Kidney capillary endothelial cell (primary cell): ENCODE measurements at regions not wholly inside any gene's neighbourhood (a gene's known extent, or its start where the extent isn't known, plus 50 kb on each side); places are given as distances from the start of the nearest gene placed in this dataset.

Experiments used
- DNase-seq: peaks from one replicate; pipeline ENCODE4 v3.0.0-alpha.2; 2018; ENCODE audit warnings: low spot score

DNA sequence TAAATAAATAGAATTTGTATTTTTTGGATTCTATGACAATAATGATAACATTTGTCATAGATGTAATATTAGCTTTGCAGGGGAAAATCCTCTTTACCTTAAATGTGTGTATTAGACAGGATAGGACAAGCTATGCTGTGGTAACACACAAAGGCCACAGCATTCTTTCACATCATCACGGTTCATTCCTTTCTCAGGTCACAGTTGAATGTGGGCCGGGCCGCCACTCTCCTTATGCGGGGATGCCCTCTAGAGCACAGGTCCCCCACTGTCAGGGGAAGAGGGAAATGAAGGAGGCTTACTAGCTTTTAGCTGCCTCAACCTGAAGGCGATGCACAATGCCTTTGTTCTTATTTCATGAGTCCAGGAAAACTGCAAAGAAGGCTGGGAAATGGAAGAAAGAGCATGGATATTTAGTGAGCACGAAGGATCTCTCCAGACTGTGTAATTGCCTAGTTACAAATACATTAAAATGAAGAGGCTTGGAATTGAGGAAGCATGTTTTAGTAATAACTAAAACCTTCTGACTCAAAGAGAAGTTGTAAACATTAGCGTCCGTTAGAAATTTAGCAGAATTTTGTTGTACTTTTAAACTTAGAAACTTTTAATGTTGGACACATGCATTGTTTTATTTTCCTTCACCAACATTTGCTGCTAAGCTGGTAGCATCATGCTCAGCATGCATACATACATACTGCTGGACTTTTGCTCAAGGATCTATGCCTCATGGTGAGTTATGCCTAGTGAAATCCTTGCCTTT, 248.9 kb upstream of the FOXQ1 start:
- DNase-seq, result no peak

DNA sequence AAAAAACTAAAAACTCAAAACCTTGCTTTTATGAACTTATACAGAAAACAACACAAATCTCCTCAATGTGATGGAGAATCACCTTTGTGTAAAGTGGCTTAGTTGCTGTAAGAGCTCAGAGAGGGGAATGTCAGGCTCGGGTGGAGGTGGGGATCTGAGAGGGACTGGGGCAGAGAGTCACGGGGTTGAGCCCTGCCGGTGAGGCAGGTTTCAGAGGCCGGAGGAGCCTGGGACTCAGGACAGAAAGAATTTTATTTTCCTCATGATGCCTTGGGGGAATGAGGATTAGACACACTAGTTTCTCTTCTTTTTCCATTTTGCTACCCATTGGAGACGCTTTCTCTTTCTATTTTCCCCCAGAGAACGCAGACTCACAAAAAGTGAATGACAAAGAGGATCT, 252.3 kb upstream of the FOXQ1 start:
- DNase-seq, result no peak

DNA sequence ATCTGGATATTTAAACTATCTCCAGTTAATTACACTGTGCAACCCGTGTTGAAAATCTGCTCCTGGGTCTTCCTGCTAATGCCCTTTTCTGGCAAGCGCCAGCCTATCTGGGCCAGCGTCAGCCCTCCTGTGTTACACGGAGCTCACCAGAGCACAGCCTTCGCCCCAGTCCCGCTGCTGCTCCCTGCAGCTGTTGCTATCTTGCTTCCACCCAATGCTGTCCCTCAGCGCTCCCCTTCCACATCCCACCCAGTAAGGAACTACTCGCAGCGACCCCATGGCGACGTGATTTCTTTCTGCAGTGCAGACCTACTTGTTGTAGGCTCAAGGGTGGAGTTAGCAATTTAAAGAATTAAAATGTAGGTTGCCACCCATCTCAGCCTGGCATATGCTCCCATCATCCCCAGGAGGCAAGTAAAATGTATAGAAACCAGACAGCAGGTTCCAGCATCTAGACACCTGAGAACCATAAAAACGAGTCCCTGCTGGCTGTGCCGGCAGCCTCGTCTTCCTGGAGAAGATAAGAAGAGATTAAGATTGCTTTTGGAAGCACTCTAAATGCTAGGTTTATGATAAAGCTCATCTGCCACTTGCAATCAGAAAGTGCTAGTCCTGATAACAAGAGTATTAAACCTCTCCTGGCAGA, 254.3 kb upstream of the FOXQ1 start:
- no peak for DNase-seq

DNA sequence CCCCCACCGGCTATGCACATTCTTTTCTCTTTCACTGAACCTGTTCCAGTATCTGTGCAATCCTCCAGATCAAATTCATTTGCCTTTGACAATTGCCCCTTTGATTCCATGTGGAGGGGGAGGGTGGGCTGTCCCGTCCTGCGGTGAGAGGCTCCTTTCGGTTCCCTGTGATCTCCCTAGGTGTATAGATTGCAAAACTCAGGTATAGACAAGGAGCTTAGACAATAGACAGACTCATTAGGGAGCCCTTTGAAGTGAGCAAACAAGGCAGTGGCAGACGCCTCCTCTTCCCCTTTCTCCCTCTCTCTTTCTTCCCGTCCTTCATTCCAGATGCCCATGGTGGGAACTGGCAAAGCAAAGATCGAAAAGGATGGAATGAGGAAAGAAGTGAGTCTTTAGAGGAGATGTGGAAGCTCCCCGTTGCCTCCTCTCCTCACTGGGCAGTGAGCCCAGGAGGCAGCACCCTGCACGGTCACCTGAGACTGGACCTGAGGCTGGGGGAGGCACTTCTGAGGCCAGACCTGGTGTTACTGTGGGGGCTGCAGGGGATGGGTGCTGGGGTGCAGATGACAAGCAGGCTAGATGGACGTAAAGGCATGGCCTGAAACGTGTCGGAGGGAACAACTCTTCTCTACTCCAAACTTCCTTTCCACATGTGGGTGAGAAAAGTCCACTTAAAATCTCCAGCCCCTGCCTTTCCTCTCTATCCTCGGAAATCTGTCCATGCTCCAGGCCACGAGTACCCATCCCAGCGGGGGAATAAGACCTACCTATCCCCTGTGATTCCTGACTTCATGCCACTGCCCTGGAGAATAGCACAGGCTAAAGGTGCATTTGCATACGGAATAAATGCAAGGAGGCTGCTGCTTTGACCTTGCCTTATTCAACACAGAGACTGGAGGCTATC, 256.6 kb upstream of the FOXQ1 start:
- DNase-seq, result no peak

DNA sequence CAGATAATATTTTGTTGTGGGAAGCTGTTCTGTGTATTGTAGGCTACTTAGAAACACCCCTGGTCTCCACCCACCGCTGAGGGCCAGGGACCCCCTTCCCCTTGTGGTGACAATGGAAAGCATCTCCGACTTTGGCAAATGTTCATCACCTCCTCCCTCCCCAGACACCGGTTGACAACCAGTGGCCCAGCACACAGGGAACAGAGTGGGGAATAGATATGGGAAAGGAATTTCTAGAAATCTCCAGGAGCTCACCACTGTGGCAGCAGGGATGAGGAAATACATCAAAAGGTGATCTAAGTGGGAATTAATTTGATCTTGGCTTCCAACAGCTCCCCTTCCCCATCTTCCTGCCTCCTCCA, 257.3 kb upstream of the FOXQ1 start:
- DNase-seq, result no peak

DNA sequence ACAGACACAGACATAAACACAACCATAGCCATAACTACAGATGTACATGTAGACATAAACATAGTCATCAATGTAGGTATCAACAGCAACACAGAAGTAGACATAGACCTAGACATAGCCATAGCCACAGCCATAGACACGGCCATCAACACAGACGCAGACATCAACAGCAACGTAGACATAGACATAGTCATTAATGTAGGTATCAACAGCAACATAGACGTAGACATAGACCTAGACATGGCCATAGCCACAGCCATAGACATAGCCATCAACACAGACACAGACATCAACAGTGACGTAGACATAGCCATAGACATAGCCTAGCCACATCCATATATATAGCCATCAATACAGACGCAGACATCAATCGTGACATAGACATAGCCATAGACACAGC, 258.3 kb upstream of the FOXQ1 start:
- no peak for DNase-seq

DNA sequence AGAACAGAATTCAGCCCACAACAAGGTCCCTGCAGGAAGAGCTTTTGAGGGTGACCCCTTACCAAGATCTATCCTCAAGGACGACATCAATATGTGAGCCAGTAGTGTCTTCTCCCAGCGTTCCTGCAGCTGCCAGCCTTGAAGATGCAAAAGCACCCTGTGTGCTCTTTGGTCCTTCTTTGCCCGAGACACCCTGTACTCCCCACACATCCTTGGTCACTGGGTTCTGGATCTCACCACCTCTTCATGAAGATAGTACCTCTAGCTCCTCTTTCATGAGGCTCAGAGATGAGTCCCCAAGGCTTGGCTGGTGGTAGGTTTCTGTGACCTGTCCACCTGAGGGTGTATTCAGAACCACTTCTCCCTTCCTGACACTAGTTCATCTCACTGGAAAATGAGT, 259.6 kb upstream of the FOXQ1 start:
- no peak for DNase-seq

DNA sequence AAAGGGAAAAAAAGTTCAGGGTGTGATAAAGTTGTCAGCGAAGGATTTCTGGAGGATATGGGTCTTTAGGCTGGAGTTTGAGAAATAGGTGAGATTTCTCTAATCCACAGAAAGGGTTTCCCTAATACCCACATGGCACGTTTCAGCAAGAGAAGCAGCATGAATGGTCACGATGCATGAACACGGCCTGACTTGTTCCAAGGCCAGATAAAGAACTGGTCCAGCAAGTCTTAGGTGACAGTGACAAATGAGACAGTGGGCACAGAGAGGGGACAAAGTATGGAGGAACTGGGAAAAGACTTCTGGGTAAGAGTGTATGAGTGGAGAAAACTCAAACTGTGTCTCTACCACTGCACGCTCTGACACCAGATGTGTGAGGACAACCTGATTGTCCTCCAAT, 262.0 kb upstream of the FOXQ1 start:
- DNase-seq, result no peak

DNA sequence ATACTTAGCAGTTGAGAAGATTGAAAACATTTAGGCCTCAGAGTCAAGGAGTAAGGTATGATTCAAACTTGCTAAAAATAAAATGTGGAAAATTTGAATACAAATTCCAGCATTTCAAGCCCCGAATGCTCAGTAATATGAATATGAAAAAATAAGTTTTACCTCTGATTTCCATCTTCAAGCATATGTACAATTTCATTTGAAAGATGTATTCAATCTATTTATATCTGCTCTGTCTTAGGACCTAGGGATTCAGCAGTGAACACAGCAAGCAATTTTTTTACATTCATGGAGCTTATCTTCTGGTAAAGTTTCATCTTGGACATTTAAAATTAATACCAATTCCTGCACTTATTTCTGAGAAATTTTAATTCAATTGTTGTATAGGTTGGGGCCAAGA, 262.7 kb upstream of the FOXQ1 start:
- DNase-seq, result no peak

DNA sequence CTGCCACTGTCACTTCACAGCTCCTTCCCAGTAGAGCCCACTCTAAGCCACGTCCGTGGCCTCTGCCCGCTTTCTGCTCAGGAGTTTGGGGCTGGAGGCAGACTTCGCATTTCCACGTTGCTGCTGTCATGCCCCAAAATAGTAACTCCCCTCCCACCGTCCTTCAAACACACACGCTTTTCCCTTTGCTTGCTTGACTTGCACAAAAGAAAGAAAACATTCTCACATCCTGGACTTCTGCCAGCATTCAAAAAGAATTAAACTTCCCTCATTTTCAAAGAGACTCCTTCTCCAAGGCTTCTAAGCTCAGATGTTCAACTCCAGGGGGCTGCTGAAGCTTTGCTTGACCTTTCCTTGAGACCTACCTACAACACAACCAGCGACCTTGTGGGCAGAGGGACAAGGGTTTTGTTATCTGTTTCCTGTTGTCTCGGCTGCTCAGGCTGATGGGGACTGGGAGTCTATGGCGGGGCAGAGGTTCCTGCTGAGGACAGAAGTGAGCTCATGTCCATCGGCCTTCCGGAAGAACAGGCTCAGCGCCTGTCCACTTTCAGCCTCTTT, 263.8 kb upstream of the FOXQ1 start:
- peak; percentile 17 for DNase-seq

DNA sequence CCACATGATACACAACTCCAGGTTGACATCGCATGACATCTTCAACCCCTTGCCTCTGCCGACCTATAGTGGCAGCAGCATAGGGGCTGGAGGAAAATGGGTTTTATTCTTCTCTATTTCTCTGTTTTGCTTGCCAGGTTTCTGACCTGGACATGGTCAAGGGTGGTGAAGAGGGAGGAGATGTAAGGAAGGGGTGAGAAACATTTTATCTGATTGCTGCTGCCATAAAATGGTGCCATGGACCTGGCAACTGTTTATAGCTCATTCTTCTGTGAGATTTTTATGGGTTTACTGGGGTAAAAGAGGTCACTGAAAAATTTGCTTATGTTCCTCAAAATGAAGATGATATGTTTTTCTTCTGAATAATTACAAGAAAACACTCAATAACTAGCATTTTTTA, 266.7 kb upstream of the FOXQ1 start:
- no peak for DNase-seq

DNA sequence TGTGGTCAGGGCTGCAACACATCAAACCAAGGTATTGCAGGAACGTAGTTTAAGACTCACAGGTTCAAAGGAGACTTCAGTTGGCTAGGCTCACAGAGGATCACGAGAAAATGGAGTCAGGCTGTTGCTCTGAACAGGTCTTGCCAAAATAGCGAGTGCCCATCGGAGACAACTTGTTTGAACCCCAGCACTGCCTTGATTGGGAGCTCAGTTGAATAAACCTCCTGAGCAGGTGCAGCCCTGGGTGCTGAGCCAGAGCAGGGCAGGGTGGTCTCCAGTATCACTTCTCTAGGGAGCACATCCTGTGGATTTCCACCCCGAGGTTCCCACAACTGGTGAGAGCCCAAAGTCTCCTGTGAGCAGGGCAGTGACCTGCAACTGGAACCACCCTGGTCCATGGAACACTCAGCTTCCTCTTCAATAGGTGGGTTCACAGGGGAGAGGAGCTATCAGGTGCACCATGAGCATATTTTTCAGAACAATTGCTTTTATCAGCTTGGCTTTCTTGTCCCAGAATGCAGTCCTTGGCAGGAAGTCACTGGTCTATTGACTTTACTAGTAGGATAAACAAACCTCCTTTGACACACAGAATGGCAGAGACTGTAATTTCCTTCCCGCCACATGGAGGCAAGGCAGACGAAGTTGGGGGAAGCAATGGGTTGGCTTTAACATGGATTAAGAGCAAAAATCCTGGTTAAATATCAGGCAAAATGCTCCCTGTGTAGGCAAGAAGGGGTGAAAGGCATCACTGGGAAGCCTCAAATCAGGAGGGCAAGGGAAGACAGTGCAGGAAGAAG, 267.7 kb upstream of the FOXQ1 start:
- DNase-seq, result no peak

DNA sequence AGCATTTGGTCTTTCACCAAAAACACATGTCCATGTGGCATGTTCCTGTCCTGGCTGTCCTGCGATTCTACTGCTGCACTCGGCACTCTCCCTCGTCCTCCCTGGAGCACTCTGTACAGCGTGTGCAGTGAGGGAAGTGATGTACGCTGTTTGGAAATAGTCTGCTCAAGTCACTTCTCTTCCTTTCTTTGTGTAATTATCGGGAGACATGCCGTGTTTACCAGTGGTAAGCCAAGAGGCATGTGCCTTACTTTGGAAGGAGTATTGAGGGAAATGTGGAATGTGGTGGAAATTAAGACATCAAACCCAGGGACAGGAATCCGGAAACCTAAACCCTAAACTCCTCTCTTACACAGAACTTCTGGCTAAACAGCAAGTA, 268.5 kb upstream of the FOXQ1 start:
- no peak for DNase-seq

DNA sequence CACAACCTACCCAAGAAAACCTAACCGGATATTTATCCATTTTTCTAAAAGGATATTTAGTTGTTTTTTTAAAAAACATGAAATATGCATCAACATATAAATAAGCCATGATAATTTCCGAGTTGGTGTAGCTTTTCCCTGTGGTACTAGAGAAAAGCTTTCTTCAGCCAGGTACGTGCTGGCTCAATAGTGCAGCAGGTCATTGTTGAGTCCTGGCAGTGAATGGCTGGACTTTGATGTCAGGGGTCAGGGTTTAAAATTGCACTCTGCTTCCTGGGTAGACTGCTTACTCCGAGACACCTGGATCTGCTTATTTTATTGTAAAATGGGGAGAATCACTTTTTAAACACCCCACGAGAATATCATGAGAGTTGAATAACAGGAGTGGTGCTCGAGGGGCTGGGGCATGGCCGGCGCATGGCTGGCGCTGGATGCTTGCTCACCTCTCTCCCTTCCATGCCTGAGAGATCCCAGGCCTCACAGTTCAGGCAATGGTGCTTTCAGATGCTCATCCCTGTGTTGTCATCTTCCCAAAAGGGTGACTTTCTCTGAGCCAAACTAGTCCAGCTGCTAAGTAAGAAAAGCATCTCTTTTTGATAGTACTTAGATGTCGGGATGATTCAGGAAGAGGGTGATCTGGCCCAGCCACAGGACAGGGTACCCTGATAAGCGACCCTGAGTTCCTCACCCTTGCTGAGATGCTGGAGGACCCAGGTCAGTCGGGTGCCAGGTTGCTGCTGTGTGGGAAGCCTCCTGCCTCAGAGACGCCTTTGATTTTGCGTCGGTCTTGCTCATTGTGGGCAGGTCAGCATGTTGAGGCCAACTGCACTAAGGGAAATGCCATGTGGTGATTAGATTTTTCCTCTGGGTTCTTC, 269.1 kb upstream of the FOXQ1 start:
- no peak for DNase-seq

DNA sequence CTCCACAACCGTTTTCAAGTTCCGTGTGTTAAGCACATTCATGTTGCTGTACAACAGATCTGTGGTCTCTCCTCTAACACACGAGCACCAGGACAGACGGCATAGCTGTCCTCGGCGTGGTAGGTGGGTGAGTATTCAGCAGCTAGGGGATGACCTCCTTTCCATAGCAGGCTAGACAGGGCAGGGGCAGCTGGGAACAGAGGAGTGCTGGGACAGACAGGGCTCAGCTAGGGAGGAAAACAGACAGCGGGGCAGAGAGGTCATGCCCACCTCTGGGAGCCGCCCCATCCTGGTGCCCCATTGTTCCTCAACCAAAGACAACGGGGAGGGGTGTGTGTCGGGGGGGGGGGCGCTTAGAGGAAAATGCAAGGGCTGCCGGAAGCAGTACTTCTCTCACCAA, 271.5 kb upstream of the FOXQ1 start:
- no peak for DNase-seq

DNA sequence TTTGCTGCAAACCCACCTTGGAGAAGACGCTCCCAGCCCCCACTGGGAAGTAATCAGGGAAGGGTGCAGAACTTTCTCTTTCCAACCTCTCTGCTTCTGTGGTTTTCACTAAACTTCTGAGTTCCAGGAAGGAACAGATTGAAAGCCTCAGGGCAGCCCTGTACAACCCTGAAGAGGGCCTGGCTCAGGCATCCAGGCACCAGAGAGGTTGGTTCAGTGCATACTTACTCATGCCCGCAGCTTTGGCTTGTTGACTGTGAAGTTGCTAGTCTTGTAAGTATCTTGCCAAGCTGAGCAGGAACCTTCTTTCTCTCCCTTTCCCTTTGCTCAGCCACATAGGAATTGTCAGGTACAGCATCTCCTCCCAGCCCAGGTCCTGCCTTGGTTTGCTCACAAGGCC, 272.2 kb upstream of the FOXQ1 start:
- no peak for DNase-seq

DNA sequence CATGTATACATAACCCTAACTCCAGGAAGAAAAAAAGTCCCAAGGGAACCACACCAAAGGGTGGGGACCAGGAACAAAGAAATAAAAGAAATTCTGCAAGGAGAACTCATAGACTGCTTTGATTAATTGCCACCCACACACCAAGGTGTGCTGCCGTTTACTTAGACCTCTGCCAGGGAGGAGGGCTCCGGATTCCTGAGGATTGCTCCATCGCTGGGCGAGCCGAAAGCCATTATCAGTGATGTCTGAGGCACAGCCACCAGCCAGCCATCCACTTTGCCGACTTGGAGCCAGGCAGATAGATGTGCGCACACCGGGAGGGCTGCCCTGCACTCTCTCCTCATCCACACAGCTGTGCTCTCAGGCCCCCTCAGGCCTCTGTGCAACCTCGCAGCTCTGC, 272.7 kb upstream of the FOXQ1 start:
- DNase-seq, result no peak

DNA sequence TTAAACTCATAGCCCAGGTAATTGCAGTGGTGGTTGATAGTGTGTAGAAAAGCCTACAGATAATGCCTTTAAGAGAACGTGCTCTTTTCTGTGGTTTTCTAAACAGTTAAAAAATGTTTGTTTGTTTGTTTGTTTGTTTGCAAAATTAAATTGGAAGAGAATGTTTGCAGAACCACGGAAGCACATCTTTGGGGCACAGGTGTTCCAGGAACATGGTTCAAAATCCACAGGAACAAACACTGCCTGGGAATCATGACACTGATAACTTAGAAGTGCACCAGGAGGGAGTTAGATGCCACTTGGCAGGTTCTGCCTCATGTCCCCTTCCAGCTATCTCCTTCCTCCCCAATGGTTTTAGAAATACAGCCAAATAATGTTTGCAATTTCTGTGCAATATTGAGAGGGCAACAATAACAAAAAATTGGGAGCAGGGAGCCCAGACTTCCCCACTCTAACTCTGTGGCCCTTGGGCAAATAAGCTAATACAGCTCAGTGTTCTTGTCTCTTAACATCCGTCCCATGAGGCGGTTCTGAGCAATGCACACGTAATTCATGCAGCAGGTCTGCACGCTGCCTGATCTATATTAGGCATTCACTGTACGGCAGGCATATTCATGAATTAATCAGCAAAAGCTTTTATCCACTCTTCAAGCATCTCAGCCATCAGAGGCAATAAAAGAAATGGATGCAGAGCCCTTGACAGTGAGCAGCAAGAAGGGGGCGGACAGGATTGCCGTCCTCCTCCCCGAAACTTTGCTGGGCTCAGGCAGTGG, 274.3 kb upstream of the FOXQ1 start:
- no peak for DNase-seq

DNA sequence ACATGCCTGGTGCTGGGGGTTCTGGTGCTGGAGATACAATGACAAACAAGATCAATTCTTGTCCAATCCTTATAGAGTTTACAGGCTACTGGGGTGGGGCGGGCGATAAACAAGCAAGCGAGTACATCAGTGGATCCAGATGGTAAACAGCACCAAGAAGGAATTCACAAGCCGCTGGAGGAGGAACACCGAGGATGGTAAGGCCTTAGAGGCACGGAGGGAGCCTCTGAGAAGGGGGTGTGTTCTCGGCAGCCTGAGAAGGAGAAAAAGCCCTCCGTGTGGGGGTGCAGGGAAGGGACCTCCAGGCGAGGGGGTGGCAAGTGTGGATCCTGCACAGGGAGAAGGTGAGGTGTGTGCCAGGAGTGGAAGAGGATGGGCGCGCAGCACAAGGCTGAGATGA, 276.5 kb upstream of the FOXQ1 start:
- no peak for DNase-seq

DNA sequence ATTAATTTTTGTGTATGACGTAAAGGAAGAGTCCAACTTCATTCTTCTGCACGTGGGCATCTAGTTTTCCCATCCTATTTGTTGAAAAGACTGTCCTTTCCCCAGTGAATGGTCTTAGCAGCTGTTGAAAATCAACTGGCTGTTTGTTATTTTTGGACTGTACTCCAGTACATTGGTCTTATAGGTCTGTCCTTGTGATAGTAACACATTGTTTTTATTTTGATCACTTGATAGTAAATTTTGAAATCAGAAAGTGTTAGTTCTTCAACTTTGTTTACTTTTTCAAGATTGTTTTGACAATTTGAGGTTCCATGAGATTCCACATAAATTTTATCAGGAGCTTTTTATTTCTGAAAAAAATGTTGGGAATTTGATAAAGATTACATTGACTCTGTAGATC, 280.2 kb upstream of the FOXQ1 start:
- no peak for DNase-seq
